ENCODE measurements at regions not wholly inside any gene's neighbourhood (a gene's known extent, or its start where the extent isn't known, plus 50 kb on each side); places are given as distances from the start of the nearest gene placed in this dataset.

DNA sequence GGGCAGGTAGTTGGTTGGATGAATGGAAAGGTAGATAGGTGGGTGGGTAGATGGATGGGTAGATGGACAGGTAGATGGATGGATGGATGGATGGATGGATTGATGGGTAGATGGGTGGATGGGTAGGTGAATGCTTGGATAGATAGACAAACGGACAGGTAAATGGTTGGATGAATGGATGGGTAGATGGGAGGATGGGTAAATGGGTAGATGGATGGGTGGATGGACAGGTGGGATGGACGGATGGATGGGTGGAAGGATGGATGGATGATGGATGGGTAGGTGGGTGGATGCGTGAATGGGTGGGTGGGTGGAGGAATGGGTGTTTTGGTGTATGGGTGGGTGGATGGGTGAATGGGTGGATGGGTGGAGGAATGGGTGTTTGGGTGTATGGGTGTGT, 50.1 kb upstream of the ASAP2 start:
- DNase-seq (ENCODE audit: low read depth in 2 of 2), result no peak

GRCh38 chr2:9154061-9154460, 52.6 kb upstream of the ASAP2 start:
- no peak for DNase-seq (ENCODE audit: low read depth in 2 of 2)

- no peak for DNase-seq (ENCODE audit: low read depth in 2 of 2)
Observed at GRCh38 chr2:9153643-9153980, 53.0 kb upstream of the ASAP2 start.

GRCh38 chr2:9152975-9153642, 53.5 kb upstream of the ASAP2 start:
- no peak for DNase-seq (ENCODE audit: low read depth in 2 of 2)

DNA sequence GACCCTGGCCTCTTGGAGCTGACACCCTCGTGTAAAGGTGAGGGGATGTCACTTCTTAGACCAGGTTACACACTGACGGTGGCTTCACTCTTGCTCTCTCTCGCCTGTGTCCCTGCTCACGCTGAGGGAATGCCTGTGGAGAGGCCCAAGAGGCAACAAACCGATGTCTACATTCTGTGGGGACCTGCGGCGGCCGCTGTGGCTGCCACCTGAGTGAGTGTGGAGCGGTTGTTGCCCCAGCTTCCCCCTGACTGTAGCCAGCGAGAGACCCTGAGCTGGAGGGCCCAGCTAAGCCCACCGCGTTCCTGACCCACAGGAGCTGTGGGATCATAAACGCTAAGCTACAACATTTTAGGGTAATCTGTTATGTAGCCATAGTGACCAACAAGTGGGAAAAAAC, 55.7 kb upstream of the ASAP2 start:
- DNase-seq (ENCODE audit: low read depth in 2 of 2), result no peak

DNA sequence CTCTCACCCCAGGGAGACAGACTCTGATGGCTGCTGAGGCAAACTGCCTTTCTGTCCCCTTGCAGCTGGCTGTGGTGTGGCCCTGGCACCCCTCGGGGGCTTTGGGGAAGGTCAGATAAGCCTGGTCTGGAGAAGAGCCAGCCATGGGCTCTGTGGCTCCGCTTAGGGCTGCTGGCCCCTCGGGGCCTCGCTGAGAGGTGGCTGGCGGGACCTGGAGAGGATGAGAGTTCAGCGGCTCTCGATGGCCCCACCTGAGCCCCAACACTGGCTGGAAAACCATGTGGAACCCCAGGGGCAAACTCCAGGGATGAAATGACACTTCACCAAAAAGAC, 56.1 kb upstream of the ASAP2 start:
- DNase-seq (ENCODE audit: low read depth in 2 of 2), result no peak

GRCh38 chr2:9149726-9150567, 56.7 kb upstream of the ASAP2 start:
- no peak for DNase-seq (ENCODE audit: low read depth in 2 of 2)

DNA sequence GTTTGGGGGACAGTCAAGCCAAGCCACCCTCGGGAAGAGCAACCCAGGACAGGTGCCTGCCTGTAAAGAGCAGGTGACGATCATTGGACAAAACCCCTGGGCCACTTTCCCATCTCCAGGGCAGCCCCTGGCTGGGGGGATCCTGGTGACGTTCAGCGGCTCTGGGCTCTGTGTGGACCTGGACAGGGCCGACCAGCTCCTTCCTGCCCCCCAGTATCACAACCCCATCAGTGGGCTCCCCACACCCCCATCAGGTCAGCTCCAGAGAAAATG, 57.3 kb upstream of the ASAP2 start:
- no peak for DNase-seq (ENCODE audit: low read depth in 2 of 2)

- DNase-seq (ENCODE audit: low read depth in 2 of 2), result no peak
Observed at GRCh38 chr2:9146646-9147045, 60.0 kb upstream of the ASAP2 start.

GRCh38 chr2:9145752-9146430, 60.7 kb upstream of the ASAP2 start:
- no peak for DNase-seq (ENCODE audit: low read depth in 2 of 2)

DNA sequence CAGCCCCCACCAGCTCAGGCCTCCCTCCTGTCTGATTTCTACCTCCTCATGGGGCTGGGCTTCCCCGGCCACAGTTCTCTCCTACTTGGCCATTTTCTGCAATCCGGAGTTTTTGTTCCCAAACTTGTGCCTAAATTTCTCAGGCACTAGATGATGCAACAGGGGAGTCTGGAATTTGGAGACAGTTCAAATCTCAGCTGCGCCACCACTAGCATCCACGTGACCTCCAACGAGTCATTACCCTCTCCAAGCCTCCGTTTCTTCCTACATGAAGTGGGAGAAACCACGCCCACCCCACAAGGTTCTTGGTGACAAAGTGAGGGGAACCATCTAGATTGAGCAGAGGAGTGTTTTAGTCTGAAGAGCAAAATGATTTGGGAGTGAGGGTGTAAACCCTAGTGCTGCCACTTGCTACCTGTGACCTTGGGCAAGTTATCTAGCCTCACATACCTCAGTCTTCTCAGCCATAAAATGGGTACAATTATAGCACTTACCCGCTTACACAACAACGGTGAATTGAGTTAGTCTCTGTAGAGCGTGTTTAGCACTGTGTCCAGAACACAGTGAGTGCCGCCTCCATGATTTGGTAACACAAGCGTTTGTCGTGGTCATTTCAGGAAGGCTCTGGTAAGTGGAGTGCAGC, 61.4 kb upstream of the ASAP2 start:
- no peak for DNase-seq (ENCODE audit: low read depth in 2 of 2)

DNA sequence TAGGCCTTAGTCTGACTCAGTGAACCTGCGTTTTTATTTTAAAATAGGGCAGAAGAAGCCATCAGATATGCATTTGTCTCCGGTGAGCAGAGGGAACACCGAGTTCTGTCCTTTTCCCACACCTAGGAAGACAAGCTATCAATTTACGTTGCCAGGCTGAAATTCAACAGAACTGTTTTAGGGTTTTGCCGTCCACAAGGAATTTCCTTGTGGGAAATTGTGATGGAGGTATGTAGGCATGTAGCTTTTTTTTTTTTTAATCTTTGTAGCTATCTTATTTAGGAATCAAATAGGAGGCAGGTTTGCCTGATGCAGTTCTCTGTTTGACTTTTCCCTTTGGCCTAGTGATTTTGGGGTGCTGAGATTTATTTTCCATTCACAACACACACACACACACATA, 62.0 kb upstream of the ASAP2 start:
- no peak for DNase-seq (ENCODE audit: low read depth in 2 of 2)

DNA sequence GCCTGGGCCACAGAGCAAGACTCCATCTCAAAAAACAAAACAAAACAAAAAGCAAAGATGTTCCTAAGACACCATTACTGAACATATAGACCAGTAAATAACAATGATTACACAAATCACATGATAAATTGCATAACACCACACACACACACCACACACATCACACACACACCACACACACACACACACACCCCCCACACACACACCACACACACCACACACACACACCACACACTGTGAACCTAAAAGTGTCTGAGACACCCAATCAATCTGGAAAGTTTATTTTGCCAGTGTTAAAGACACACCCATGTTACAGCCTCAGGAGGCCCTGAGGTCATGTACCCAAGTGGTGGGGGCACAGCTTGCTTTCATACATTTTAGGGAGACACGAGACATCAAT, 62.6 kb upstream of the ASAP2 start:
- no peak for DNase-seq (ENCODE audit: low read depth in 2 of 2)

DNA sequence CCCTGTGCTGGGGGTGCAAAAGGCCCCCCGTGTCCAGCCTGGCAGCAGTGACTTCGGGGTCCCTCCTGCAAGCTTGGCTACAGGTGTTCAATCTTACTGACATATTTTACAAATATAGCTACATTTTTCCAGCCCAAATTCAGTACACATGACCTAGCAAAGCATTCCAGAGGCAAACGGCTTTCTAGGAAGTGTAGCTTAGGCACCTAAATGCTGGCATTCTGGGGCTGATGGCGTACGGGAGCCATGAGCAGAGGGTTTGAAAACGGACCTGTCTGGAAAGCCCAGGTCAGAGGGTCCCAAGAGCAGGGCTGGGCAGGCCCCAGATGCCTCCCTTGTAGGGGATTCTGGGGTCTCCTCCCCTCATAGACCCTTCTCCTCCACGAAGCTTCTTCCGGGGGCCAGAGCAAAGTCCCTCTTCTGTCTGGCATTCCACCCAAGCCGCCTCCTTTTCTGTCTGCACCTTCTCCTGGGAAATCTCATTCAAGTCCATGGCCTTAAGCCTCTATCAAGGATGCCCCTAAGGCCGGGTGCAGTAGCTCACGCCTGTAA, 63.3 kb upstream of the ASAP2 start:
- no peak for DNase-seq (ENCODE audit: low read depth in 2 of 2)

- DNase-seq (ENCODE audit: low read depth in 2 of 2), result peak; percentile 62 to 73
Observed at GRCh38 chr2:9142551-9143263, 63.9 kb upstream of the ASAP2 start.

- DNase-seq (ENCODE audit: low read depth in 2 of 2), result no peak
Observed at GRCh38 chr2:9141706-9142460, 64.7 kb upstream of the ASAP2 start.

DNA sequence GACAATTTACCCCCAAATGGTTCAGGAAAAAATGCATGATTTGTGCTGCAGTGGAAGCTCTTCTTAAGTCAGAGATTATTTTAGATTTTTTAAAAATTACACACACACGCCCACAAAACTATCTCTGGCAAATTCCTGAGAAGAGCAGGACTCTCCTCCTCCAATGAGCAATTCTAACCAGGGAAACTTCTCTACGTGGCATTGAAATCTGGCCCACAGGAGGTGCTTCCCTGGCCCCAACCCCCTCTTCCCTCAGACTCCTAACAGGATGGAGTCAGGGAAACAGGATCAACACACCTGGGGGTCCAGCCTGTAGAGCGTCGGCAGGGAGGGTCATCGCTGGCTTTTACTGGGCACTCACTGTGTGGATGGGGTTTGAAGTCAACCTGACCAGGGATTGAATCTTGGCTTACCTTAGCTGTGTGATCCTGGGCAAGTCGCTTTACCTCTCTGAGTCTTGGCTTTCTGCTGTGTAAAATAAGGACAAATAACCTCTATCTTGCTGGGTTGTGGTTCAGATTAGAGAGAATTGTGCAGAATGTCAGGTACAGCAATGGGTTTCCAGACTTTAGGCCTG, 65.4 kb upstream of the ASAP2 start:
- DNase-seq (ENCODE audit: low read depth in 2 of 2), result no peak

DNA sequence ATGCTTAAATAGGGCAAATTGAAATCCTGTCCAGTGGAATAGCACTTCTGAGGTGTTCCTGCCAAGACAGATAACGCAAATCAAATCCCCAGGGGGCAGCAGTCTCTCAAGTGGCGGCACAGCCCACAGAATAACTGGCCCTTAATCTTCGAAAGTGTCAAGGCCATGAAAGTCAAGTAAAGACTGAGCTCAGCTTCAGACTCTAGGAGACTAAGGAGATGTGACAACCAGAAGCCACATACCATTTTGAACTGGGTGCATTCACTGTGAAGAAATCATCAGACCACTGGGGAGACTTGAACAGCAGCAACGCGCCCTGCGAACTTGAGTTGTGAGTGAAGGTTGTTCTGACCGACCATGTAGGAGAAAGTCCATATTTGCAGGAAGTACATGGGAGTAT, 66.0 kb upstream of the ASAP2 start:
- DNase-seq (ENCODE audit: low read depth in 2 of 2), result no peak

GRCh38 chr2:9139491-9140443, 66.8 kb upstream of the ASAP2 start:
- DNase-seq (ENCODE audit: low read depth in 2 of 2), result peak in 1 of 2 donors; percentile 13

Data from stimulated activated CD8-positive, alpha-beta memory T cell treated with anti-CD3 and anti-CD28 coated beads, Interleukin-7, amount 100 ng/mL, for 4 hours (primary cell).